Dermis blood vessel endothelial cell (primary cell): ENCODE measurements at regions not wholly inside any gene's neighbourhood (a gene's known extent, or its start where the extent isn't known, plus 50 kb on each side); places are given as distances from the start of the nearest gene placed in this dataset.
A peak's percentile ranks its signal among the peaks of the same experiment; 100 is the strongest.

ENCODE experiments used
- DNase-seq: peaks from one replicate; pipeline ENCODE4 v3.0.0; 2010

GRCh38 chr18:46268671-46269070 lies 164.5 kb downstream of the HAUS1 start:
- DNase-seq = no peak

GRCh38 chr18:46269275-46269674 lies 165.1 kb downstream of the HAUS1 start:
- no peak for DNase-seq

GRCh38 chr18:46271488-46271887 lies 167.3 kb downstream of the HAUS1 start:
- DNase-seq = no peak

GRCh38 chr18:46273861-46274260 lies 169.7 kb downstream of the HAUS1 start:
- DNase-seq = no peak

GRCh38 chr18:46274266-46274665 lies 170.1 kb downstream of the HAUS1 start:
- DNase-seq = no peak

- no peak for DNase-seq
Measured at GRCh38 chr18:46275370-46275769, 171.2 kb downstream of the HAUS1 start.

- no peak for DNase-seq
Measured at GRCh38 chr18:46276748-46277147, 172.6 kb downstream of the HAUS1 start.

GRCh38 chr18:46278481-46279465 lies 174.6 kb downstream of the HAUS1 start:
- DNase-seq = peak; percentile 56

- DNase-seq = no peak
Measured at GRCh38 chr18:46279673-46280072, 175.5 kb downstream of the HAUS1 start.

GRCh38 chr18:46281185-46282176 lies 177.3 kb downstream of the HAUS1 start:
- peak; percentile 83 for DNase-seq

GRCh38 chr18:46282177-46282570 lies 178.0 kb downstream of the HAUS1 start:
- DNase-seq = no peak

GRCh38 chr18:46282646-46283045 lies 178.5 kb downstream of the HAUS1 start:
- no peak for DNase-seq

- peak; percentile 48 for DNase-seq
Measured at GRCh38 chr18:46283268-46283667, 179.1 kb downstream of the HAUS1 start.

- no peak for DNase-seq
Measured at GRCh38 chr18:46283895-46284295, 179.7 kb downstream of the HAUS1 start.

GRCh38 chr18:46289463-46289862 lies 185.3 kb downstream of the HAUS1 start:
- no peak for DNase-seq

GRCh38 chr18:46289931-46290330 lies 185.7 kb downstream of the HAUS1 start:
- no peak for DNase-seq

- DNase-seq = no peak
Measured at GRCh38 chr18:46290440-46291020, 186.3 kb downstream of the HAUS1 start.

GRCh38 chr18:46291149-46291548 lies 187.0 kb downstream of the HAUS1 start:
- DNase-seq = no peak

GRCh38 chr18:46293742-46294181 lies 189.6 kb downstream of the HAUS1 start:
- no peak for DNase-seq

- DNase-seq = no peak
Measured at GRCh38 chr18:46294318-46294717, 190.1 kb downstream of the HAUS1 start.

- DNase-seq = no peak
Measured at GRCh38 chr18:46294751-46295150, 190.6 kb downstream of the HAUS1 start.

GRCh38 chr18:46295416-46295815 lies 191.2 kb downstream of the HAUS1 start:
- DNase-seq = no peak

GRCh38 chr18:46296656-46297055 lies 192.5 kb downstream of the HAUS1 start:
- no peak for DNase-seq
